Amniotic epithelial cell (primary cell): ENCODE measurements at regions not wholly inside any gene's neighbourhood (a gene's known extent, or its start where the extent isn't known, plus 50 kb on each side); places are given as distances from the start of the nearest gene placed in this dataset.
"Not testable (repeated sequence)": the region's sequence is repeated elsewhere in the genome, so short reads cannot be mapped to it uniquely, and the experiment has no call there.

ENCODE experiments used
- DNase-seq: peaks from one replicate; pipeline ENCODE4 v3.0.0-alpha.2; 2010; ENCODE audit warnings: low read depth

DNA sequence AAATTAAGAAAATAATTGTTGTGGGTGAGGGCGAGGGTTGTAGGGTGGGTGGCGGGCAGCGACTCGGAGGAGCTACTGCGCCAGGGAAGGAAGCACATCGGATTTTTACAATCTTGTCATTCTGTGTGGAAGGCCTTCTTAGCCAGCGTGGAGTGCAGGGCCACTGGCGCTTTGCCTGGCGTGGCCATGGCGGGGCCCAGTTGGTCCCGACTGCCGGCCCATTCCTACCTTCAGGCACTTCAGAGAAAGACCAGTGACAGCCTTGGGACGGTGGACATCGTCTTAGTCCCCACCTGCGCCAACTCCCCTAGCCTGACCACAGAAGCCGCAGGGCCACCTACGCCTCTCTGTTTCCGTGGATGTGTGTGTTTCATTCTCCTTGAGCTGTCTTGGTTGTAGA, 136.9 kb upstream of the NEGR1 start:
- DNase-seq, result no peak

DNA sequence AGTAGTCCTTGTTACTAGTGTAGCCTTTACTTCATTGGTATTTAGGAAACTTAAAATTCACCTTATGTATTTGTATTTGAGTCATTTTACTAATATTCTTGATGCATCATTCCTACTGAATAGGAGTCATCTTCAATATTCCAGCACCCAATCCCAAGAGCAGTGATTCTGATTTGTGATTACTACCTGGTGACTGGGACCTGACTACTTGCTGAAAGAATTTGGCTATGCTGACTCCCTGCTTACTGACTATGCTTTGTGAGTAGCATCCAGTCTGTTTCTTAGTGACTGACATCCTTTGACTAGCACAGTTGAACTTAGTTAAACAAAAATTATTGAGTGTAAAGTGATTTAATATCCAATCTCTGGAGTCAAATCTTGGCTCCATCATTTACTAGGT, 129.9 kb upstream of the NEGR1 start:
- DNase-seq, result no peak

DNA sequence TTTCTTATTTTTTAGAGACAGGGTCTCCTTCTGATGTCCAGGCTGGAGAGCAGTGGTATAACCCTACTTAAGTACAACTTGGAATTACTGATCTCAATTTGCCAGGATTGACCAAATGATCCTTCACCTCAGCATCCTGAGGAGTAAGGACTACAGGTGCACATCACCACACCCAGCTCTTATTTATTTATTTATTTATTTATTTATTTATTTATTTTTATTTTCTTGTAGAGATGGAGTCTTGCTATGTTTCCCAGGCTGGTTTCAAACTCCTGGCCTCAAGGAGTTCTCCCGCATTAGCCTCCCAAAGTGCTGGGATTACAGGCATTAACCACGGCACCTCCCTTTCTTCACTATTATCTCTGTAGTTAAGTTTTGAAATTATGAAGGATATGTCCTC, 117.5 kb upstream of the NEGR1 start:
- DNase-seq, result no peak

DNA sequence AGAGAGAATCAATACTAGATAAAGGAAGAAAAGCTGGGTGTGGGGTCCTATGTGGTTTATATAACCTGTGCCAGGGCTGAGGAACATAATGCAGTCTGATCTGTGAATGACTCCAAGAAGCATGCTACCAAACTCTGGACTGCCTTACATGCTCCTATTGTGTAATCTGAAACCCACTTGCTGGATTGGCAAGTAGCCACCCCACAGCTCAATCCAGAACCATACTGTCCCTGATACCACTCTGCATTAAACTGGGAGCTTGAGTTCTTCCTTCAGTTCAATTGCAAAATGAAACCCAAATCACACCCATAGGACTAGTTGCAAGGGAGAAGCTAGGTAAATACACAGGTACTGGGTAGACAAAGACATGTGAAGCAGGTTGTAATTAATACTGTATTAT, 115.4 kb upstream of the NEGR1 start:
- peak; percentile 79 for DNase-seq

DNA sequence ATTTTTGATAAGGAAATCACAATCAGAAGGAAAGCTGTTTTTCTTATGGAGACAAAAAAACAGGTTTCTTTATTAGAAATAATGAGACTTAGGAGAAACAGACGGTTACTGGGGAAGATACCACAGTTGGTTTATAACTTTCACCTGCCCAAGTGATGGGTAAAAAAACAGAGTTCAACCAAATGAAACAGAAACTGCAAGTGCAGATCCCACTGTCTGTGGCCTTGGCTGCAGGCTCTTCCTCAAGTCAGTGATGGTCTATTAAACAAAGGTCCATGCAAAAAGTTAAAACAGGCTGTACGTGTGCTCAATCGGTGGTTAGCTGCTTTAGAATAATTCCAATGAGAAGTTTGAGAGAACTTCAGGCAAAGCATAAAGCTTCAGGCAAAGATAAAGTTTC, 112.1 kb upstream of the NEGR1 start:
- DNase-seq, result no peak

DNA sequence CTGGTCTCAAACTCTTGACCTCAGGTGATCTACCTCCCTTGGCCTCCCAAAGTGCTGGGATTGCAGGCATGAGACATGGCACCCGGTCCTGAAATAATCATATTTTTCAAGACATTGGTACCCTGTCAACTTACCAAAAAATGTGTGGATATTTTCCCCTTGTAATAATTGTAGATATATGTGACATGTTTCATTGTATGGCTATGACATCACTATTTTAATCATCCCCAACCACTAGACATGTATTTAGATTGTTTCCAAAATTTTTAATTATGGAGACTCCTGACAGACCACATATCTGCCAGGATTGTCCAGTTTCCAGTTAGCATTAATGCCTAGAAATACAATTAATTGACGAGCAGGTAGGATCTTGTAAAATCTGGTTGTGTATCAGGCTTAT, 96.7 kb upstream of the NEGR1 start:
- DNase-seq, result no peak

DNA sequence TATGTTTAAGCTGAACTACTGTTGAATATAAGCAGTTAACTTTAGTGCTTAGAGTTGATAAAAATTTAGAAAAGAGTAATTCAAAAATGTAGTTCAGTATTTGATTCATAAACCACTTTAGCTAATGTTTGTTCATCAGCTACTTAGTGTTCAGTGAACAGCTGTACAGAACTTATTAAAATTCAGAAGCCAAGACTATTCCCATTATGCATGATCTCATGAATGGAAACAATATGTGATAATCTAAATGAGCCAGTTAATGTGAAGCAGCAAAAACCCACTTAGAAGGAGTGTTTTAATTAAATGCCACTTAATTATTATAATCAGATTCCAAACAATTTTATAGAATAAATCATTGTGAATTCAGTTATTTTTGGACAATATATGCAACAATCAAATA, 92.9 kb upstream of the NEGR1 start:
- DNase-seq, result no peak

DNA sequence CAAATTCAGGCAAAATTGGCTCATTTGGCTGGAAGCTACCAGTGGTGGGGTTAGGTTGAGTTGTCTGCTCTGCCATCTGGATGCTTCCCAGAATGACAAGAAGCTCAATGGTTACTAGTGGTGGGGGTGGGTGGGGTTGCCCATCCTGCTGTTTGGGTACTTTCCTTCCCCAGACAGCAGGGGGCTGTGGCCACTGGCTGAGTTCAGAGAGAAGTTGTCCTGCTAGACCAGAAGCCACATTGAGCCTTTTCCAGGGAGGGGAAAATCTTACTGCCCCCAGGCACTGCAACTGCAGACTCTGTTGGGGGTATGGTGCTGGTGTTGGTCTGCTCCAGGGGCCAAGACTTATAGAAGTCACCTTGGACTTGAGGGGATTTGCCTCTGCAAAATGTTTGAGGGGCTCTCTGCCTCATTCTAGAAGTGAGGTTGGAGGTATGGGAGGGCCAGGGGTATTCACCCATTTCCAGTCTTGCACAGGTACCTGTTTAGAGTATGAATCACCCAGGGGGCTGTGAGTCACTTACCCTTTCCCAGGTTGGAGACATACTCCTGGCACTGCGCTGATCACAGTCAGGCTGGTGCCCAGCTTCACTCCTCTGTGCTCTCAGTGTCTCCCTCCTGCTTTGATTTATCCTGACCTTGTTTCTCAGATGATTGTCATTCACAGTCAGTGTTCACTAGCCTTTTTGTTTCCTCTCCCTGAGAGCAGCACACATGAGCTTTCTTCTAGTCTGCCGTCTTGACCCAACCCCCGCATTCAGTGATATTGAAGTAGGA, 89.1 kb upstream of the NEGR1 start:
- DNase-seq, result no peak

DNA sequence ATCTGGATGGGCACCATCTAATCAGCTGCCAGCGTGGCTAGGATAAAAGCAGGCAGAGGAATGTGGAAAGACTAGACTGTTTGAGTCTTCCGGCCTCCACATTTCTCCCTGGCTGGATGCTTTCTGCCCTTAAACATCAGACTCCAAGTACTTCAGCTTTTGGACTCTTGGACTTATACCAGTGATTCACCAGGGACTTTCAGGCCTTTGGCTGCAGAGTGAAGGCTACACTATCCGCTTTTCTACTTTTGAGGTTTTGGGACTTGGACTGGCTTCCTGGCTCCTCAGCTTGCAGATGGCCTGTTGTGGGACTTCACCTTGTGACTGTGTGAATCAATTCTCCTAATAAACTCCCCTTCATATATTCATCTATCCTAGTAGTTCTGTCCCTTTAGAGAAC, 88.5 kb upstream of the NEGR1 start:
- not testable (repeated sequence) for DNase-seq

DNA sequence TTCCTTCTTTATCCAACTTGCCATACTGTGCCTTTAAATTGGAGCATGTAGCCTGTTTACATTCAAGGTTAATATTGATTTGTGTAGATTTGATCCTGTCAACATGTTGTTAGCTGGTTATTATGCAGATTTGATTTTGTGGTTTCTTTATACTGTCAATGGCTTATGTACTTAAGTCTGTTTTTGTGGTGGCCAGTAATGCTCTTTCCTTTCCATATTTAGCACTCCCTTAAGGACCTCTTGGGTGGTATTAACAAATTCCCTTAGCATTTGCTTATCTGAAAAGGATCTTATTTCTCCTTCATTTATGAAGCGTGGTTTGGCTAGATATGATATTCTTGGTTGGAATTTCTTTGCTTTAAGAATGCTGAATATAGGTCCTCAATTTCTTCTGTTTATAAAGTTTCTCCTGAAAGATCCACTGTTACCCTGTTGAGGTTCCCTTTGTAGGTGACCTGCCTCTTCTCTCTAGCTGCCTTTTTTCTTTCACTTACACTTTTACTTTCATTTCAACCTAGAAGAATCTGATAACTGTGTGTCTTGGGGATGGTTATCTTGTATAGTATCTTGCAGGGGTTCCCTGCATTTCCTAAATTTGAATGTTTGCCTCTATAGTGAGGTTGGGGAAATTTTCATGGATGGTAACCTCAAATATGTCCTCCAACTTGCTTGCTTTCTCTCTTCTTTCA, 86.9 kb upstream of the NEGR1 start:
- DNase-seq, result peak; percentile 5

DNA sequence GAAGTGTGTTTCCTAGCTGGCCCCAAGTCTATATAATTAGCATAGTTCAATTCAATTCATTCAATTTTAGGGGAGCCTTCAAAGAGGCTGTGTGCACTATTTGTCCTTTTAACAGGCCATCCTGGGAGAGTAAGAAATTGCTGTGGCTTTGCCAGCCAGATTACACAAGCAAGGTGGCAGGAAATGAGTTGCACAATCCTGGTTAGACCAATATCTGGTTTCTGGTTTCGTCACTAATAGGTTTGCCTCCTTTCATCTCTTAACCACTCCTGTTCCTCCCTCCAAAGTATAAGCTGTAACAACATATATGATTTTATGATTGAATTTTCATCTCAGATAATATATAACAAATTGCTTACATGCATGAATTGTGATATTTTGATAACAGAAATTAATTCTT, 84.1 kb upstream of the NEGR1 start:
- DNase-seq, result peak; percentile 81

DNA sequence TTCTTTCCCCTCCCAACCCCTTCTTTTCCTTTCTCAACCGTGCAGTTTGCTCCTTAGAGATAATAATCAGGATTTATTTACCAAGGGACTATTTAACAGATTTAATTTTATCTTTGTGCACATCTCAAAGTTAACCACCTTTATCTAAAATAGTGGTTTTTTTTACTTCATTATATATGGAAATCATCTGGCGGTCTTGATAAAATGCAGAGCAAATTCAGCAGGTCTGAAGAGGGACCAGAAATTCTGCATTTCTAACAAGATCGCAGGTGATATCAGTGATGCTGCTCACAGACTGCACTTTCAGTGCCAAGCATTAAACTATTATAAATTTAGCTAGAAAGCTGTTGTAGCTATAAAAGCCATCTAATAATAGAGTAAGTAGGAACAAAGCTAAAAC, 83.4 kb upstream of the NEGR1 start:
- DNase-seq, result no peak

DNA sequence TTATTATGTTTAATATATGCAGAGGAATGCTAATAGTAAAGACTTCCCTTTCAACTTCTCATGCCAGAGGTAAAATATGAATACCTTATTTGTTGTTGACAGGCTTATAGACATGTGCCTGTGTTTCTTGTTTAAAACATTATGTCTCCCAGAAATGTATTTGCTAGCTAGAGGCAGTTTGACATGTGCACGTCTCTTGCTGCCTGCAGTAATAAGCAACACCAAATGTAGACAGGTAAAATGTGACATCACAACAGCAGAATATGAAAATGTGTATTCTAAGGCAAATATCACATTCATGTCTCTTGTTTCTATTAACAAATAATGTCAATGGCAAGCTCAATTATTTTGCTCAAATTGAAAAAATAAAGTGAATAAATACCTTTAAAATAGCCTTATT, 80.2 kb upstream of the NEGR1 start:
- no peak for DNase-seq

DNA sequence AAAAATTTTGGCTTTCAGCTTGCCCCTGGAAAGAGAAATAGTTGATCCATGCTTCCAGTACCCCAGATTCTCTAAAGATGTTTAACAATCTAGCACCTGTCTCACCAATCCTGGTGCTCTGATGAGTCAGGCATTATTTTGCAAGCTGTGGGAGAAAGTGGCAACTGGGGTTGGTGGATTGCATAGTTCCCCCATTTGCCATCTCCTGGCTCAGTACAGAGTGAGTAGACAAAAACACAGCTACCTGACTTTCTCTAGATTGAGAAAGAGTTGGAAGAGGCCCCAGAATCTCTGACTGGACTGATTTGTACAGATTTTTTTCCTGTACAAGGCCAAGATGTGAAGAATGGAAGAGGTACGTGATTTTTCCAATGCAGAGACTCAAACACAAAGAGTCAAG, 75.1 kb upstream of the NEGR1 start:
- DNase-seq, result peak; percentile 72

DNA sequence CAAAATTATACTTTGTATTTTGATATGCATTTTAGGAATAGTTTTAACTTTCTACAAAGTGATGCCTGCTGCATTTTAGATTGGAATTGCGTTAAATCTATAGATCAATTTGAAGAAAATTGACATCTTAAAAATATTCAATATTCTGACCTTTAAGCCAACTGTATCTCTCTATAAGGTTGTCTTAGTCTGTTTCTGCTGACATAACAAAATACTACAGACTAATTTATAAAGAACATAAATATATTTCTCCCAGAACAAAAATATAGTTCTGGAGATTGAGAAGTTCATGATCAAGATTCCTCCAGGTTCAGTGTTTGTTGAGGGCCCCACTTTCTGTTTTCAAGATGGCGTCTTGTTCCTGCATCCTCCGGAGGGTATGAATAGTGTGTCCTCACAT, 73.6 kb upstream of the NEGR1 start:
- no peak for DNase-seq

DNA sequence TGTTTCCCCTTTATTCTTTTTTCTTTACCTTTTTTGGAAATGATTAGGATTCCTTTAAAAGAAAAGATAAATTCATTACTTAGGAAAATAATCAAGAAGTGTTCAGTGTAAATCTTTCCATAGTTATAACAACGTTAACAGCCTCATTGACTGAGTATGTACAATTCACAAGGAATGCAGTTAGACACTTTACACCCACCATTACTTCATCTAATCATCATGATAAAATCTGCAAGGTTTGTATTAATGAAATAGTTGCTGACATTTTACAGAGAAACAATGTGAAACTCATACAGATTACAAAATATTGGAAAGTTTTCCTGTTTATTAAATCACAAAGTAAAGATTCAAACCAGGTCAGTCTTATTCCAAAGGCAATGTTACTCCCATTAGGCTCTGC, 59.3 kb upstream of the NEGR1 start:
- DNase-seq, result no peak

DNA sequence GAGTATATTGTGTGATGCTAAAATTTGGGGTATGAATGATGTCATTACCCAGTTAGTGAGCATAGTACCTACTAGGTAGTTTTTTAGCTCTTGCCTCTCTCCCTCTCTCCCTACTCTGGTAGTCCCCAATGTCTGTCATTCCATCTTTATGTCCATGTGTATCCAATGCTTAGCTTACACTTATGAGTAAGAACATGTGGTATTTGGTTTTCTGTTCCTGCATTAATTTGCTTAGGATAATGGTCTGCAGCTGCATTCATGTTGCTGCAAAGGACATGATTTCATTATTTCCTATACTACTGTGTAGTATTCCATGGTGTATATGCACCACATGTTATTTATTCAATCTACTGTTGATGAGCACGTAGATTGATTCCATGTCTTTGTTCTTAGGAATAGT, 54.4 kb upstream of the NEGR1 start:
- no peak for DNase-seq
